ENCODE measurements at regions not wholly inside any gene's neighbourhood (a gene's known extent, or its start where the extent isn't known, plus 50 kb on each side); places are given as distances from the start of the nearest gene placed in this dataset.
"Not testable (repeated sequence)": the region's sequence is repeated elsewhere in the genome, so short reads cannot be mapped to it uniquely, and the experiment has no call there.

DNA sequence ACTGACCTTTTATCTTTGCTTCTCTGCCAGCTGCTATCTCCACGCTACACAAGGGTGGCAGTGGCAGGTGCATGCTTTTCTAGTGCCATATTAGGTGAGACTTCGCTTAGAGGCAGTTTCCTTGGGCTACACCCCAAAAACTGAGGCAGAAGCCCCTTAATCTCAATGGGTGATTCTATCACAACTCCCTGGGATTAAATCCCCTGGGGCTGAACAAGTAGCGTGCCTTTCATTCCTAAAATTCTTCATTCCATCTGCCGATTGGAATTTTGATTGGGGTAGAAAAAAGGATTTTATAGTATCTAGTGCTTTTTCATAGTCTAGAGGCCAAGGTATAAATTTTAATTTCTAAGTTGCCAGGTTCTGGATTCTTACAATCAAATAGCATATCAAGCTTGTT, 1040.5 kb upstream of the ACVR2A start:
- no peak for DNase-seq (ENCODE audit: low read depth)

- no peak for DNase-seq (ENCODE audit: low read depth)
Observed at GRCh38 chr2:146801886-146802285, 1042.9 kb upstream of the ACVR2A start.

DNA sequence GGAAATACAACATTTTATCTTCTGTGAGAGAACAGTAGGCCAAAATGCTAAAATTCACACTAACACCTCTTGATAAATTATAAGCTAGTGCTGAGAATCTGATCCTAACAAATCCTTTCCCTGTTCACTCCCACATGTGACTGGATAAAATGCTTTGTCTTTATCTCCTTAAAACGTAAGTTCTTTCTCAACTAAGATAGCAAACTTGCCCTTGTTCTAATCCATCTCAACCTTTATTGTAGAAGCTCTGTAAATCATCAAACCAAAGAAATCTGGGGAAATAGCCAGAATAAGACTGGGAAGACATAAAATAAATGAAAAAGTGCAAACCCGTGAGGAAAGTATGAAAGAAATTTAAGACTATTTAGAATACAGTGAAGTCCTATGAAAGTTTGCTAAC, 1058.4 kb upstream of the ACVR2A start:
- no peak for DNase-seq (ENCODE audit: low read depth)

DNA sequence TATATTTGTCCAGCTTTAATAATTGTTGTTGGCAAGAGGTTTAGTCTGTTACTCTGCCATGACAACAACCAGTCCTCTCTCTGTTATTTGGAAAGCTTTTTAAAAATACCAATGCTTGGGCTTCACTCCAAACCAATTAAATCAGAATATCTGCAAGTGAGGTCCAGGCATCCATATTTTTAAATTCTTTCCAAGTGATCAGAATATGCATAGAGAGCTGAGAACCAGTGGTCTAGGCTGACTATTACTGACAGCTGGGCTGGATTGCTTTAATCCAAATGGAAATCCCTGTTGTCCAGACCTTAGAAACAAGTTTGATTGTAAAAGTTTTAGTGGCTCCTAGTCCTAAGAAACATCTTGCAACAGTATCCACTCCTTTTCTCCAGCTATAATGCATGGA, 1059.7 kb upstream of the ACVR2A start:
- no peak for DNase-seq (ENCODE audit: low read depth)

DNA sequence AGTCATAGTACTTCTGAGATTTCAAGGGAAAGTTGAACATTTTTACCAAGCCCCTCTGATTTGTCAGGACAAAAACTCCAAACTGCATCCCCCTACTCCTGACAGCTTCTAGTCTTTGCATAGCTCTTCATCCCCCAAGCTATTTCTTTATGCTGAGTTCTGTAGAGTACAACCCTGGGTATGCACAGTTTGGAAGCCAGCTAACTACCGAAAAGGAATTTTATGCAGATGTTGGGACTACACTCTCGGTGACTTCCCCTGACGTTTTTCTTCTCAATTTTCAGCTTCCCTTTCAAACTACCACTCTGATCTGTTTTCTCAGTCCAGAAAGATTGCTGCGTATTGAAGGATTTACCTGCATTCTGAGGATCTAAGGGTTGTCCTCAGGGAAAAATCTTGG, 1060.2 kb upstream of the ACVR2A start:
- DNase-seq (ENCODE audit: low read depth), result no peak

DNA sequence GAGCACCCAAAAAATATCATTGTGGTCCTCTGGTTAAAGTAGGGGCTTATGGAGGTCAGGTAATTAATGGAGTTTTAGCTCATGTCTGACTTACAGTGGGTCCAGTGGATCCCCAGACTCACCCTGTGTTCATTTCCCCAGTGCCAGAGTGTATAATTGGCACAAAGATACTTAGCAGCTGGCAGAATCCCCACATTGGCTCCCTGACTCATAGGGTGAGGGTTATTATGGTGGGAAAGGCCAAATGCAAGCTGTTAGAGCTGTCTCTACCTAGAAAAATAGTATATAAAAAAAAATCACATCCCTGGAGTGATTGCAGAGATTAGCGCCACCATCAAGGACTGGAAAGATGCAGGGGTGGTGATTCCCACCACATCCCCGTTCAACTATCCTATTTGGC, 1067.6 kb upstream of the ACVR2A start:
- DNase-seq (ENCODE audit: low read depth), result no peak

DNA sequence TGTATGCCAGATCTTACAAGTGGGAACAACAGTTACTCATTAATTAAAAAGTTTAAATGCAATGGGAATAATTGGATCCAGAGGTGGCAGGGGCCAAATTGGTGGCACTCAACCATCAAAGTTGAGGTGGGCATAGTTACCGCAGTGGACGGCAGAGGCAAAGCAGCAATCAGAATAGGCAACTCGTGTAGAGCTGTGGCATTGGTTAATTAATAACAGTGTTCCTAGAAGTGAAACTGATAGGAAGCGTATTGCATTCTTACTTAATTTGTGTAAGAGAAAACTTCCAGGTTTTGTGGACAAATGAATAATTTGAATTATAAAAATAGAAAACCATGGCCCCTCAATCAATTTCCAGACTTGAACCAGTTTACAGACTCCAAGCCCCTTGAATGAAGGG, 1068.2 kb upstream of the ACVR2A start:
- DNase-seq (ENCODE audit: low read depth), result no peak

DNA sequence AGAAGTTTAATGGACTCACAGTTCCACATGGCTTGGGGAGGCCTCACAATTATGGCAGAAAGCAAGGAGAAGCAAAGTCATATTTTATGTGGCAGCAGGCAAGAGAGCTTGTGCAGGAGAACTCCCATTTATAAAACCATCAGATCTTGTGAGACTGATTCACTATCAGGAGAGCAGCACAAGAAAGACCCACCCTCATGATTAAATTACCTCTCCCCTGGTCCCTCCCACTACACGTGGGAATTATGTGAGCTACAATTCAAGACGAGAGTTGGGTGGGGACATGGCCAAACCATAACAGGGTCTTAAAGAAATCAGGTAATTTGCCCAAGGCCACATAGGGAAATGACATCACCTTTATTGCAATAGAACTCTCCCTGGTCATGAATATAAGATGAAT, 1073.3 kb upstream of the ACVR2A start:
- DNase-seq (ENCODE audit: low read depth), result no peak

- DNase-seq (ENCODE audit: low read depth), result no peak
Observed at GRCh38 chr2:146764301-146764700, 1080.5 kb upstream of the ACVR2A start.

DNA sequence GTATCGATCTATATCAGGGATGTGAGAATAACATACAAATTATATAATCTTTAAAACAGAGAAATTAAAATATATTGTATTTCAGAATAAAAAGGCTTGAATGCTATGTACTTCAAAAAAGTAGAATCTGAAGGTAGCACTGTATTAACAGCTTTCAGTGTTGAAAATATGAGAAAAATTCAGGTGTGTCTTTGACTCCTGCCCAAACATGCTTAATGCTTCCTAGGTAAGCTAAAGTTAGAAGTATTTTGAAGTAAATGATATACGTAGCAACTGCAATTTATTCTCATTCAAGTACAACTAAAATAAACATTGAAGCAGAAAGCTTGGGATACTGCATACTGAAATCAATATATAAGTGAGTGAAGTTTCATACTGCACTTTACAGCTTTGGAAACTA, 1082.0 kb upstream of the ACVR2A start:
- DNase-seq (ENCODE audit: low read depth), result no peak

GRCh38 chr2:146754606-146755005, 1090.2 kb upstream of the ACVR2A start:
- DNase-seq (ENCODE audit: low read depth), result no peak

DNA sequence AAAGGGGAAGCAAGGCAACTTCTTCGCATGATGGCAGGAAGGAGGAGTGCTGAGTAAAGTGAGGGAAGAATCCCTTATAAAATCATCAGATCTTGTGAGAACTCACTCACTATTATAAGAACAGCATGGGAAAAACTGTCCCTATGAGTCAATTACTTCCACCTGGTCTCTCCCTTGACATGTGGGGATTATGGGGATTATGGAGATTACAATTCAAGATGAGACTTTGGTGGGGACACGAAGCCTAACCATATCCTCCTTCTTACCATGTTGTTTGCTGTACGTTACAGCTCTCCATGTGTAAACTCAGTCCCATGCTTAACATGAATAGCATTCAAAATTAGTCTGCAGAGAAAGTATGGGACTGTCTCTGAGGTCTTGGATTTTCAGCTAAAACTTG, 1096.8 kb upstream of the ACVR2A start:
- DNase-seq (ENCODE audit: low read depth), result no peak

- DNase-seq (ENCODE audit: low read depth), result no peak
Observed at GRCh38 chr2:146741260-146741659, 1103.6 kb upstream of the ACVR2A start.

DNA sequence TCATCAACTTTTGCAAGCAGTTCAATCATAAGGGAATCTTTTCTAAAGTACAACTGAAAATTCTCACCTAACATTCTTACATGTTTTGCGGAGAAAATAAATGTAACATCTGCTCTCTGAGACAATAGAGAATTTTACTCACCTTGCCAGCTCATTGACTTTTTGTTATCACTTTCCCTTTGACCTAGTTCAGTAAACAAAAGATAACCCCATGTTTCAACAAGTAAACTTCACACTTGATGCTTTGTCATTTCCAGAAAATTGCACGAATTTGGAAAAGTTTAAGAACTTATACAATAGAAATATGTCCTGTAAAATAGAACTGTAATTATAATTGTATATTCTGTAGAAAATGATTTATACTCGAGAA, 1110.0 kb upstream of the ACVR2A start:
- DNase-seq (ENCODE audit: low read depth), result no peak

DNA sequence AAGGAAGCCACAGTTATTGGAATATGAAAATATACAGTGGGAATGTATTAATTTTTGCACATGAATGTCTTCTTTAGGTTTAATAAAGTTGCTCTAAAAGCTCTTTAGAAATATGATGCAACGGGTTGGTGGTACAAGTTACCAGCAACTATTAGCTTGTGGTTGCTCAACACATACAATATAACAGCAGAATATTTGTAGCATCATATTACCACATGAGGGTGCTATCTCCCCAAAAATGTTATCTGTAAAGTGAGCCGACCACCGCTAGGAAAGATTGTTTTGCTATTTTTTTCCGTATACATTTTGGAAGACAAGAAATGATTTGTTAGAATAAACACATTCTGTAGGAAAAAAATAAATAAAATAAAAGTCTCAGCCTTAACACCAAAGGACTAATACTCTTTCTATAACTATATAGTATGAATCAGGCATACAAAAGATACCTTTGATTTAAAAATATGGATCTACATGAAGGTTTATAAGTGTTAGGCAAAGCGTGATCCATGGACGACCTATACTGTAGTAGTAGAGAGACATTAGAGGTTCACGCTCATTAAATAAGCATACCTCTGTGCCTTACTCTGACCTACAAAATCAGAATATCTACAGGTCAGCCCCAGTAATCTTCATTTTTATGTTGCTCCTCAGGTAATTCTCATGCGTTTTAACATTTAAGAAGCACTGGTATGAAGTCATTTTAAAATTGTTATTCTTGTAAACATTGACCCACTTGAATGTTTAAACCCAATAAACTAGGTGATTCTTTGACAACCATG, 1110.6 kb upstream of the ACVR2A start:
- peak; percentile 35 for DNase-seq (ENCODE audit: low read depth)

- DNase-seq (ENCODE audit: low read depth), result peak; percentile 11
Observed at GRCh38 chr2:146730882-146731281, 1113.9 kb upstream of the ACVR2A start.

- no peak for DNase-seq (ENCODE audit: low read depth)
Observed at GRCh38 chr2:146721486-146721885, 1123.3 kb upstream of the ACVR2A start.

- DNase-seq (ENCODE audit: low read depth), result no peak
Observed at GRCh38 chr2:146720170-146720569, 1124.7 kb upstream of the ACVR2A start.

DNA sequence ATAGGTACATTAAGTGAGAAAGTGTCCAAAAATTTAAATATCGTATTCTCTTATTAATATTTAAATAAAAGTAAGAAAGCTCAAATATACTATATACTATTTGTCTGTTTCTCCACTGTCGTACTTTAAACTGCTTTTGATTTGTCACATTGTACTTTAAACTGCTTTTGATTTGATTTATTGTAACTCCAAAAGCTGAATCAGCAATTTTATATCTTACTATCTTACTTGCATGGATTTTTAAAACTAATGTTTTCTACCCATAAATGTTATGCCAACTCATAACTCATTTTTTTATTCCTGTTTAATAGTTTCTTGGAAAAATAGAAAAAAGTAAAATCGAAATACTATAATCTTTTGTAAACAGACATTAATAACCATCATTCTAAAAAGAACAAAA, 1128.2 kb upstream of the ACVR2A start:
- no peak for DNase-seq (ENCODE audit: low read depth)

DNA sequence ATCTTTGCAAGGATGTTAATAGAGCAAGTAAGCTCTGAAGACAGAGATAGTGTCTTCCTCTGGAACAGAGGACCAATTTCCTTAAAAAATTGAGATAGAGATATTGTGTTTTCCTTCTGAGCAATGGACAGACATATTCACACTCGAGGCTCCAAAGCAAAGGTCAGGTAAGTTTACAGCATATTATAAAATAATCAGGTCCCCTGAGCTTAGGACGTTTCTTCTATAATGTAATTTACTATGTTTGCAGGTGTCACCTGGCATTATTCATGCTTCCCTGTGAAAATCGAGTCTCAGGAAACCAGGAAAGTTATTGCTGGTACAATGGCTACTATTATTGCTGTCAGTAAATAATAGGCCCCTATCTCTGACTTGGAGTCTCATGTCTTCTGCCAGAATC, 1135.8 kb upstream of the ACVR2A start:
- DNase-seq (ENCODE audit: low read depth), result no peak

DNA sequence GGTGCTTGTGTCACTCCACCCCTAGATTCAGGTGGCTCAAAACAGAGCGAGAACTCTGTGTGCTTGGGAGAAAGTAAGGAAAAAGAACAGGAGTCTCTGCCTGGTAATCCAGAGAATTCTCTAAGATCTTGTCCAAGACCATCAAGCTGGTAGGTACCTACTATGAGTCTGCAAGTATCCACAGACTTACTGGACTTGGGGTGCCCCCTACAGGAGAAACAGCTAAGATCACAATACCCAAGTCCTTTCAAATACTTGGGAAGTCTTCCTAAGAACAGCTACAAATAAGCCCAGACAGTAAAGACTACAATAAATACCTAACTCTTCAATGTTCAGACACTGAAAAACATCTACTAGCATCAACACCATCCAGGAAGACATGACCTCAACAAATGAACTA, 1143.6 kb upstream of the ACVR2A start:
- DNase-seq (ENCODE audit: low read depth), result no peak

DNA sequence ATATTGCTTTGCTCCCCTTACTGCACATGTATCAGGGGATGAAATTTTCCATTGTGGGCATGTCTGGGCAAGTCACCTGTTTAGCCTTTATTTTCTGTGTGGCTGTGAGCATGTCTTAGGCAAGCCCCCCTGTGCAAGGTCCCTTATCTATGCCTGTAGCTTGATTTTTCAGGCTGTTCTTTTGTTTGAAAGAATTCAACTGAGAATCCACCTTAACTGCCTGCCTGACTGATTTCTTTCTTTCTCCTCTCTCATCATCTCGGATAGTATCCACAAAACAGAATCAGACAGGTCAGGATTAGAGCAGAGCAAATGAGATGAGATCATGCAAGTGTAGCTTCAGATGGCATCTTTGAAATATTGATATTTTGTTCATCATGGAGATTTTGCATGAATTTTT, 1147.5 kb upstream of the ACVR2A start:
- no peak for DNase-seq (ENCODE audit: low read depth)

- DNase-seq (ENCODE audit: low read depth), result not testable (repeated sequence)
Observed at GRCh38 chr2:146696787-146697186, 1148.0 kb upstream of the ACVR2A start.

GRCh38 chr2:146681991-146682390, 1162.8 kb upstream of the ACVR2A start:
- DNase-seq (ENCODE audit: low read depth), result no peak

GRCh38 chr2:146678516-146678915, 1166.3 kb upstream of the ACVR2A start:
- DNase-seq (ENCODE audit: low read depth), result no peak

All from non-pigmented ciliary epithelial cell (primary cell).